ENCODE measurements at regions not wholly inside any gene's neighbourhood (a gene's known extent, or its start where the extent isn't known, plus 50 kb on each side); places are given as distances from the start of the nearest gene placed in this dataset.

DNA sequence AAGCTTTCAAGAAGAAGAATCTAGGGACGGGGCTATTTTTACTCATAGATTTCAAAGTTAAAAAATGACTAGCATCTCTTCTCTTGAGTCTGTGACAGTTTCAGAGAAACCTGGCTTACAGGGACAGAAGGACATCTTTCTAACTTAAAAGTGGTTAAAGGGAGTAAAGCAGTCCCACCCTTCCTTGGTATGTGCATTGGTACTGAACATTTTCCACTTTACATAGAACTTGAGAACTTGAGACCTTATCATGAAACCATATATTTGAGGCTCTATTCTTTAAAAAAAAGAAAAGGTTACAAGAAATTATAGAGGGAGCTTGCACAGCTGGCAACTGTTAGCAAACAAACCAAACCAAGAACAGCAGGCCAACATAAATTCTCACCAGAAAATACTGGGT, 73.4 kb upstream of the GAREM1 start:
- TF ChIP-seq, protein P1, sequence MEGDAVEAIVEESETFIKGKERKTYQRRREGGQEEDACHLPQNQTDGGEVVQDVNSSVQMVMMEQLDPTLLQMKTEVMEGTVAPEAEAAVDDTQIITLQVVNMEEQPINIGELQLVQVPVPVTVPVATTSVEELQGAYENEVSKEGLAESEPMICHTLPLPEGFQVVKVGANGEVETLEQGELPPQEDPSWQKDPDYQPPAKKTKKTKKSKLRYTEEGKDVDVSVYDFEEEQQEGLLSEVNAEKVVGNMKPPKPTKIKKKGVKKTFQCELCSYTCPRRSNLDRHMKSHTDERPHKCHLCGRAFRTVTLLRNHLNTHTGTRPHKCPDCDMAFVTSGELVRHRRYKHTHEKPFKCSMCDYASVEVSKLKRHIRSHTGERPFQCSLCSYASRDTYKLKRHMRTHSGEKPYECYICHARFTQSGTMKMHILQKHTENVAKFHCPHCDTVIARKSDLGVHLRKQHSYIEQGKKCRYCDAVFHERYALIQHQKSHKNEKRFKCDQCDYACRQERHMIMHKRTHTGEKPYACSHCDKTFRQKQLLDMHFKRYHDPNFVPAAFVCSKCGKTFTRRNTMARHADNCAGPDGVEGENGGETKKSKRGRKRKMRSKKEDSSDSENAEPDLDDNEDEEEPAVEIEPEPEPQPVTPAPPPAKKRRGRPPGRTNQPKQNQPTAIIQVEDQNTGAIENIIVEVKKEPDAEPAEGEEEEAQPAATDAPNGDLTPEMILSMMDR (IDR thresholded peaks at IDR 0.05; ENCODE audit: poor library complexity), result no peak
- TF ChIP-seq EZH2phosphoT487 (IDR thresholded peaks at IDR 0.05; ENCODE audit: low read depth, severe bottlenecking, unreplicated experiment) (no peak), EZH2 (IDR thresholded peaks at IDR 0.05; ENCODE audit: borderline replicate concordance) (no peak)
